GM10266 (cell line): ENCODE measurements at regions not wholly inside any gene's neighbourhood (a gene's known extent, or its start where the extent isn't known, plus 50 kb on each side); places are given as distances from the start of the nearest gene placed in this dataset.

Experiments used
- DNase-seq: peaks from one replicate; pipeline ENCODE4 v3.0.0; 2012; ENCODE audit errors: extremely low spot score
- TF ChIP-seq, protein P1 (sequence below): IDR thresholded peaks from 2 replicates; pipeline ENCODE4 v1.5.1; 2012; ENCODE audit warnings: mild to moderate bottlenecking, low read depth; ENCODE audit not compliant: control insufficient read depth, insufficient read depth; ENCODE audit errors: missing control alignments

DNA sequence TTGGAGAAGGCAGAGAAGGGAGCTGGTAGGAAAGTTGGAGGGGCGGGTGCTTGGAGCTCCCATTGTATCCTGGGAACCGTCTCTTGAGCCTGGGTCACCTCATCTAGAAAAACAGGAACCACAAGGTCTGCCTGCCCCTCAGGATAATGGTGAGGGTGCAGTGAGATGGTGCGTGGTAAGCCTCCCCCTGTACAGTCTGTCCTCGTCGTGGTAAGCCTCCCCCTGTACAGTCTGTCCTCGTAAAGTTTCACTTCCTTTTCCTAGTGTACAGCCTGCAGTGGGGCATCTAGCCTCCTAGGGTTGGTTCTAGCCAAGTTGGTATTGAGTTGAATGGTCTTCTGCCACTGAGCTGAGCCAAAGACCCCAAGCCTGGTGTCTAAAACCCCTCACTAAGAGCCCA is 66.5 kb upstream of the IGSF21 start:
- no peak for DNase-seq
- TF ChIP-seq, protein P1, sequence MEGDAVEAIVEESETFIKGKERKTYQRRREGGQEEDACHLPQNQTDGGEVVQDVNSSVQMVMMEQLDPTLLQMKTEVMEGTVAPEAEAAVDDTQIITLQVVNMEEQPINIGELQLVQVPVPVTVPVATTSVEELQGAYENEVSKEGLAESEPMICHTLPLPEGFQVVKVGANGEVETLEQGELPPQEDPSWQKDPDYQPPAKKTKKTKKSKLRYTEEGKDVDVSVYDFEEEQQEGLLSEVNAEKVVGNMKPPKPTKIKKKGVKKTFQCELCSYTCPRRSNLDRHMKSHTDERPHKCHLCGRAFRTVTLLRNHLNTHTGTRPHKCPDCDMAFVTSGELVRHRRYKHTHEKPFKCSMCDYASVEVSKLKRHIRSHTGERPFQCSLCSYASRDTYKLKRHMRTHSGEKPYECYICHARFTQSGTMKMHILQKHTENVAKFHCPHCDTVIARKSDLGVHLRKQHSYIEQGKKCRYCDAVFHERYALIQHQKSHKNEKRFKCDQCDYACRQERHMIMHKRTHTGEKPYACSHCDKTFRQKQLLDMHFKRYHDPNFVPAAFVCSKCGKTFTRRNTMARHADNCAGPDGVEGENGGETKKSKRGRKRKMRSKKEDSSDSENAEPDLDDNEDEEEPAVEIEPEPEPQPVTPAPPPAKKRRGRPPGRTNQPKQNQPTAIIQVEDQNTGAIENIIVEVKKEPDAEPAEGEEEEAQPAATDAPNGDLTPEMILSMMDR = no peak

DNA sequence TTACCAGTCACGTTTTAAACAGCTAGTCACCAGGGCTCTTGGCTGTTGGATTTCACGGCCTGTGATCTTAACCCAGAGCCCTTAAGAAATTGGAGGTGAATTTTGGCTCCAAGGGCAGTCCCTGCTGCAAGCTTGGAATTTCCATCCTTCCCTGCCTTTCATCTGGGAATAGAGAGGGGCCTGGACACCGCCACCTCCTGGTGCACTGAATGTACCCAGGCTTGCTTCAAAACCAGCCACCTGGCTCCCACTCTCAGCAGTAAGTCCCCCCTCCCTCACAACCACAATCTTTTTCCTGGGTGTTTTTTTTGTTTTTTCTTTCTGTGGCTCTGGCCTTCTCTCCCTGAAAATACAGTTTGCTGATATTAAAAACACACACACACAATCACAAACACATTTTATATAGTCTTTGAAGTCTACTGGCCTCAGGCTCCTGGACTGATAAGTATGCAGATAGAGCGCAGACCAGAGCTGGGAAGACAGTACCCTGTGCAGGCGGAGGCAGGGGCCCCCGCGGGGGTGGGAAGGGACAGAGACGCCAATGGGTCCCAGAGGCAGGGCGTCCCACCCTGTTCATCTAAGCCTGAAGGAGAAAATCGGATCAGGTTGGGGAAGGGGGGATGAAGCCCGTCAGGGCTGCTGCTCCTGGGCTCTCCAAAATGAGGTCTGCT is 65.8 kb upstream of the IGSF21 start:
- TF ChIP-seq, protein P1 = no peak
- no peak for DNase-seq

DNA sequence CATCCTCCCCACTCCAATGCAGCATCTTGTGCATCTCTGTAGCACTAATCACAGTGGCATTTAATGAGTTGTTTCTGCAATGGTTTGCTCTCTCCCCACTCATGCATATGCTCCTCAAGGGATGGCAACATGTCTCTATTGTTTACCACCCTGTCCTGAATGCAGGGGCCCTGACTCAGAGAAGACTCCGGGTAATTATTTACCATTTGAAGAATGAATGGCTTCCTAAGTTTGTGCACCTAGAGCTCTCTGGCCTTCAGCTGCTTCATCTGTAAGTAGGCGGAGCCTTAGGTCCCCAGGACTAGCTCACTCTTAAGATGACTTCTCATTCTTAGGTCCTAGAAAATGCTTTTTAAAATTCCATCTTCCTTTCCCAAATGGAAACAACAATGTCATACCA is 63.7 kb upstream of the IGSF21 start:
- DNase-seq = no peak
- TF ChIP-seq, protein P1 = no peak

DNA sequence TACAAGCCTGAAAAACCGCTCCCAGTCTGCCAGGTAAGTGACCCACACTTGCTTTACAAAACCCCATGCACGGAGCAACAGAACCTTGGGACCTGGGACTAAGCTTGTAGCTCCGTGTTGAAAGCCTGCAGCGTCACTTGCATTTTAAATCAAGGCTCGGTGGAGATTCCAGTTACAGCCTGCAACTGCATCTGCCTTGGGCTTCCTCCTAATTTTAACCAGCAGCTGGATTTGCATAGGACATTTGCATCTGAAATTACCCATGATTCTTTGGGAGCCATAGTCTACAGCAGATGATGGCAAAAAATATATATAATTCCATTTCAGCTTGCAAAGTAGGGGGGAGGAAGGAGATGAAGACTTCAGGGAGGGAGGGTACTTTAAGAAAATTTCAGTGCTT is 62.4 kb upstream of the IGSF21 start:
- DNase-seq = no peak
- TF ChIP-seq, protein P1 = no peak

DNA sequence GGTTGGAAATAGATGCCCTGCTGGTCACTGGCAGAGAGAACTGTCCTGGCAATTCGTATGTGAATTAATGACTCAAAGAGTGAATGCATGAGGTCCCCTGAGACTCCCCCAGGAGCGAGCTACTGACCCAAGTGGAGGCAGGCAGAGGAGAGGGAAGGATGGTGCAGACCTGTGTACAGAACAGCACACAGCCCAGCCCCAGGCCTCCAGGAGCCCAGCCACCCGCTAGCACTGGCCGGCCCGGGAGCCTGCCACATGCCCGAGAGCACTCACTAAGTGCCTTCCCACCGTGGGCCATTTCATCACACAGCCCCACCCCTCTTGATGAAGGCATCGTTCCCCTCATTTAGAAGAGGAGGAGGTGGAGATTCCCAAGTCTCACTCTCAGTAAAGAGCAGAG is 62.0 kb upstream of the IGSF21 start:
- TF ChIP-seq, protein P1 = no peak
- no peak for DNase-seq

DNA sequence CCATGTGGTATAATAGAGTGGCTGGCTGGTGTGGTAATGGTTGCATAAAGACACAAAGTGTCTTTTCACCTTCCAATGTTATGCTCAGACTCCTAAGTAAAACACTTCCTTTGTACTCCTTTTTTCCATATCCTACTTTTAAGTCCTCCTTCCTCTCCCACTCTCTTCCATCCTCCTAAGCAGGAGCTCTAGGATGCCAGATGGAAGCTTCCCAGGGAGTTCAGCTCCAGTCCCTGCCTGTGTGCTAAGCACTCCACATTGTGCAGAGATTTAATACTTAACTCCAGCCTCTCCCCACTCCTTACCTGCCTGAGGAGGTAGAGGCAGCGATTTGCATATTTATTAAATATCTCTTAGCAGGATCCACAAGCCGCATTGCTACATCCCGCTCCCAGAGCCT is 60.5 kb upstream of the IGSF21 start:
- TF ChIP-seq, protein P1 = no peak
- no peak for DNase-seq

DNA sequence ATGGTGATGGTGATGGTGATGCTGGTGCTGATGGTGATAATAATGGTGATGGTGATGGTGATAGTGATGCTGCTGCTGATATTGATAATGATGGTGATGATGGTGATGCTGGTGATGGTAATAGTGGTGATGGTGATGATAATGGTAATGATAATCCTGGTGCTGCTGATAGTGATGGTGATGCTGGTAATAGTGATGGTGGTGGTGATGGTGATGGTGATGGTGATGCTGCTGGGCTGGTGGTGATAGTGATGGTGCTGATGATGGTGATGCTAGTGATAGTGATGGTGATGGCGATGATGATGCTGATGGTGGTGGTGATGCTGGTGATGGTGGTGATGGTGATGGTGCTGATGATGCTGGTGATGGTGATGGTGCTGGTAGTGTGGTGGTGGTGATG is 58.4 kb upstream of the IGSF21 start:
- TF ChIP-seq, protein P1 = no peak
- no peak for DNase-seq
